Testis (tissue), 2 donors: ENCODE measurements at regions not wholly inside any gene's neighbourhood (a gene's known extent, or its start where the extent isn't known, plus 50 kb on each side); places are given as distances from the start of the nearest gene placed in this dataset.

ENCODE experiments used
- DNase-seq: peaks from one replicate; pipeline ENCODE4 v3.0.0-alpha.2; 2019
- H3K27ac ChIP-seq, 2 donors: fragments of 200-600 bp; sonication (generic); one replicate each; pipeline ENCODE4 v1.5.1; 2019
- H3K27me3 ChIP-seq: fragments of 200-600 bp; sonication (generic); one replicate; pipeline ENCODE4 v1.5.1; 2019
- H3K36me3 ChIP-seq: fragments of 200-600 bp; sonication (generic); one replicate; pipeline ENCODE4 v1.5.1; 2017; ENCODE audit warnings: low read depth; ENCODE audit errors: missing control alignments
- H3K4me1 ChIP-seq: fragments of 200-600 bp; sonication (generic); one replicate; pipeline ENCODE4 v1.5.1; 2019
- H3K4me3 ChIP-seq, 2 donors: fragments of 200-600 bp; sonication (generic); one replicate each; pipeline ENCODE4 v1.5.1; 2017 to 2019
- H3K9me3 ChIP-seq: fragments of 200-600 bp; sonication (generic); one replicate; pipeline ENCODE4 v1.5.1; 2017
- POLR2A ChIP-seq: fragments of 450-650 bp; IDR thresholded peaks from one replicate; pipeline ENCODE4 v1.6.1; 2017; ENCODE audit warnings: antibody characterized with exemption, mild to moderate bottlenecking, moderate library complexity
- WGBS, 2 donors: methylation state at CpG; one replicate each; pipeline ENCODE4 v1.1.5; 2018; 5-methylcytosine and 5-hydroxymethylcytosine counted together
- intact Hi-C: fragments of 100-400 bp; cut with DNase I; formaldehyde crosslinking; loops from one replicate; pipeline ENCODE4 v1.15.1; 2023; ENCODE audit warnings: low total_unique reads
- TF ChIP-seq, protein P1 (sequence below), 3 experiments: fragments of 450-650 bp in 2 of 3; fragments of 200-600 bp in 1 of 3; sonication (generic) in 1 of 3; IDR thresholded peaks; one replicate each; pipeline ENCODE4 v1.5.1; 2016 to 2019; ENCODE audit warnings: antibody characterized with exemption in 3 of 3, mild to moderate bottlenecking in 2 of 3, moderate library complexity in 1 of 3

DNA sequence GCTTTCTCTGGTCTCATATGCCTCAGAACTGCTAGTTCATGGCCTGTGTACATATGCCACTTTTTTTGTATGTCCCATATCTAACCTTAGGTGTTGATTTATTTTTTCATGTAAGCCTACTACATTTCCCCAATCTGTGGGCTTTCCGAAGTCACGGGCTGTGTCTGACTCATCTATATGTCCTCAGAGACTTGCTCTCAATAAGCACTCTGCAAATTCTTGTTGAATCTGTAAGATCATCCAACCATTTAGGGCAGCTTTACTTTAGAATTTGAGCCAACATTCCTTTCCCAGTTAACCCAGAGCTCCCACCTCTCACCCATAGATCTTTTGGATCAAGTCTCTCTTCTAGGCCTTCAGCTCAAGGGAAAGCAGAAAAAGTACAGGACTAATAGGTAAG lies 263.4 kb downstream of the SEC61B start:
- TF ChIP-seq POLR2A = no peak
- TF ChIP-seq, protein P1, sequence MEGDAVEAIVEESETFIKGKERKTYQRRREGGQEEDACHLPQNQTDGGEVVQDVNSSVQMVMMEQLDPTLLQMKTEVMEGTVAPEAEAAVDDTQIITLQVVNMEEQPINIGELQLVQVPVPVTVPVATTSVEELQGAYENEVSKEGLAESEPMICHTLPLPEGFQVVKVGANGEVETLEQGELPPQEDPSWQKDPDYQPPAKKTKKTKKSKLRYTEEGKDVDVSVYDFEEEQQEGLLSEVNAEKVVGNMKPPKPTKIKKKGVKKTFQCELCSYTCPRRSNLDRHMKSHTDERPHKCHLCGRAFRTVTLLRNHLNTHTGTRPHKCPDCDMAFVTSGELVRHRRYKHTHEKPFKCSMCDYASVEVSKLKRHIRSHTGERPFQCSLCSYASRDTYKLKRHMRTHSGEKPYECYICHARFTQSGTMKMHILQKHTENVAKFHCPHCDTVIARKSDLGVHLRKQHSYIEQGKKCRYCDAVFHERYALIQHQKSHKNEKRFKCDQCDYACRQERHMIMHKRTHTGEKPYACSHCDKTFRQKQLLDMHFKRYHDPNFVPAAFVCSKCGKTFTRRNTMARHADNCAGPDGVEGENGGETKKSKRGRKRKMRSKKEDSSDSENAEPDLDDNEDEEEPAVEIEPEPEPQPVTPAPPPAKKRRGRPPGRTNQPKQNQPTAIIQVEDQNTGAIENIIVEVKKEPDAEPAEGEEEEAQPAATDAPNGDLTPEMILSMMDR (IDR thresholded peaks at IDR 0.05) = no peak
- no peak for DNase-seq
- H3K4me1 ChIP-seq = no peaks in the 10 kb centered on the region
- WGBS, 2 donors = 57 to 71% methylated on average over 2 of the region's 2 CpGs
- H3K9me3 ChIP-seq = no peaks in the 10 kb centered on the region
- no peak overlapping the region for H3K4me3 ChIP-seq
- intact Hi-C loops = no loop called here
- H3K27me3 ChIP-seq = no peaks in the 10 kb centered on the region
- no peaks in the 10 kb centered on the region for H3K36me3 ChIP-seq
- no peak overlapping the region for H3K27ac ChIP-seq

GRCh38 chr9:99486684-99487083 lies 264.6 kb downstream of the SEC61B start:
- no peak for DNase-seq
- TF ChIP-seq, protein P1 (IDR thresholded peaks at IDR 0.05) = no peak
- H3K36me3 ChIP-seq = no peaks in the 10 kb centered on the region
- no peak overlapping the region for H3K4me3 ChIP-seq
- no peaks in the 10 kb centered on the region for H3K9me3 ChIP-seq
- H3K27me3 ChIP-seq = no peaks in the 10 kb centered on the region
- no peak overlapping the region for H3K27ac ChIP-seq
- no peaks in the 10 kb centered on the region for H3K4me1 ChIP-seq
- intact Hi-C loops = no loop called here

DNA sequence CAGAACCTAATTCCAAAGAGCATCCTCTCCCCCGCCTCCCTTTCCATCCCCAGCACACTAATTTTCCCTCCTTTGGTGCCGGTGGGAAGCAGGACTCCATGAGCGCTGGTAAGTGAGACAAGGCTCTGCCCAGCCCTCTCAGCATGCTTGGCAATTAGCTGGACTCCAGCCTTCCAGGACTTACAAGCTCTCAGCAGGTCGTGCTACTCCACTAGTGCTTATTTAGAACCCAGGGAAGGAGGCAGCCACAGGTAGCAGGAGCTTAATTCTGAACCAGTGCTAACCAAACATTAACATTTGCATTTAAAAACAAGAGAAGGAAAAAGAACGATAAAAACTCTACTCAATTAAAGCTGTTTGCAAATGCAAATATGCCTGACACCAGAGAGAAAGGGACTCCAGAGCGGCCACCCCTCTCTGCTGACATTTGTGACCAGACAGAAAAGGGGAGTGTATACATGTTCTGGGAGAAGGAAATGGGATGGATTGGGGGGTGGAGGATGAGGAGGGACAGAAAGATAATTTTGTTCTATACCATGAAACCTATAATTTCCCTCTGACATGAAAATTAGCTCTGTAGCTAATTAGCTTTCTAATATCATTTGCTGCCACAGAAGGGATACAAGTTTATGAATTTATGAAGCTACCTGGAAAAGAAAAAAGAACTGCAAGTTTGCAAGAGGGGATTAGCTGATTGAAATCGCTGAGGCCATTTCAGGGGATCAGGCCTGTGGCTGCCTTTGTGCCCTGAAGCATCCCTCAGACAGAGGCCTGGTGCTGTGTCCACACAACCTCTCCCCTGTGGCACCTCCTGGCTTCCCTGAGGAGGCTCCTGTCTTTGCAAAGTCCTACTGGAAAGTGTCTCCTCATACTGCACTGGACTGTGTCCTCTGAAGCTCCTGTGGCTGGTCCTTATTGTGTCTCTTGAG lies 266.3 kb downstream of the SEC61B start:
- 75 to 81% methylated on average over 7 of the region's 7 CpGs for WGBS, 2 donors
- H3K36me3 ChIP-seq = no peaks in the 10 kb centered on the region
- no peaks in the 10 kb centered on the region for H3K9me3 ChIP-seq
- no peak for DNase-seq
- TF ChIP-seq, protein P1 (IDR thresholded peaks at IDR 0.05) = no peak
- no peak for TF ChIP-seq POLR2A
- no peak overlapping the region for H3K4me3 ChIP-seq
- H3K27ac ChIP-seq = no peak overlapping the region
- intact Hi-C loops = no loop called here
- no peaks in the 10 kb centered on the region for H3K27me3 ChIP-seq
- no peaks in the 10 kb centered on the region for H3K4me1 ChIP-seq

DNA sequence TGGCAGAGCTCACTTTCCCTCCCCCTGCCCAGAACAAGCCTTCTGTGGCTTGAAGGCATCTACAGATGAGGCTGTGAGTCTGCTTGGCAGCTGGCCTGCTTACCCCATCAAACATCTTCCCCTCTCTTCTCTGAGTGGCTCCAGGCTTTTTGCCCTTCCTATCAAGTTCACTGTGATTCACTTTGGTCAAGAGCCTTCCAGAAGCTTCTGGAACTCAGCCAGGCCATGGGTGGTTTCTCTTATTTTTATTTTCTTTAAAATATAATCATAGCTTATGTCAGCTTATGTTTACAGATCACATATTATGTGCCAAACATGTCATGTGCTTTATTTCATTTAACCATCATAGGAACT lies 267.0 kb downstream of the SEC61B start:
- Histone ChIP-seq H3K4me1 (no peaks in the 10 kb centered on the region), H3K4me3 (no peak overlapping the region), H3K9me3 (no peaks in the 10 kb centered on the region), H3K36me3 (no peaks in the 10 kb centered on the region), H3K27me3 (no peaks in the 10 kb centered on the region), H3K27ac (no peak overlapping the region)
- DNase-seq = no peak
- intact Hi-C loops = no loop called here
- no peak for TF ChIP-seq POLR2A
- TF ChIP-seq, protein P1 (IDR thresholded peaks at IDR 0.05) = no peak

DNA sequence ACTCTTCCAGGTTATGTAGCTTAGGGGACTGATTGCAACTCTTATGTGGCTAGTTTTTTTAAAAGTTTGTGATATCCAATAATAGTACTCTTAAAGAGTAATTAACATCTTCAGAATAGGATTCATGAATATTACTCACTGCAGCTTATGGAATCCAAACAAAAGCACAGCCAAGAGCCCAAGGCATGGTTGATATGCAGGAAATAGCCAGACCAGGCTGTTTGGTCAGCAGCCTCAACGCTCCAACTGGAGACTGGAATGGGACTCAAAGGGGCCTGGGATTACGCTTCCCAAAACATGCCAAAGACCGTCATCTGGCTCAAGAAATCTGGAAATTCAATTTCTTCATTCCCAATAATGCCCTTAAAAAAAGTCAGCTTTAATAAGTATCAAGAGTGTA lies 268.6 kb downstream of the SEC61B start:
- WGBS, 2 donors = 54 to 61% methylated on average over 3 of the region's 3 CpGs
- Histone ChIP-seq H3K36me3 (no peaks in the 10 kb centered on the region), H3K4me1 (no peaks in the 10 kb centered on the region), H3K27me3 (no peaks in the 10 kb centered on the region), H3K4me3 (no peak overlapping the region), H3K27ac (no peak overlapping the region), H3K9me3 (no peaks in the 10 kb centered on the region)
- intact Hi-C loops = no loop called here
- TF ChIP-seq, protein P1 (IDR thresholded peaks at IDR 0.05) = no peak
- TF ChIP-seq POLR2A = no peak
- DNase-seq = no peak
